Right lobe of liver (tissue), 4 donors: ENCODE measurements at regions not wholly inside any gene's neighbourhood (a gene's known extent, or its start where the extent isn't known, plus 50 kb on each side); places are given as distances from the start of the nearest gene placed in this dataset.

ENCODE experiments used
- CTCF ChIP-seq, 4 donors: fragments of 200-600 bp in 3 of 4; fragments of 450-650 bp in 1 of 4; IDR thresholded peaks; one replicate each; pipeline versions ENCODE4 v1.5.1 to v1.8.0; 2016 to 2022; ENCODE audit warnings: antibody characterized with exemption in 4 of 4, mild to moderate bottlenecking in 2 of 4
- POLR2A ChIP-seq: fragments of 450-650 bp; IDR thresholded peaks from one replicate; pipeline ENCODE4 v1.6.1; 2017; ENCODE audit warnings: antibody characterized with exemption, mild to moderate bottlenecking
- donor health status: DM: no; HTN: no; CAD: no.
- donor health status: DM: no; HTN: no; CAD: no.
- donor health status: DM: no; HTN: yes; CAD: no.

GRCh38 chr10:131695496-131696165 is 205.2 kb upstream of the PPP2R2D start:
- TF ChIP-seq POLR2A, result no peak
- no peak for TF ChIP-seq CTCF (IDR thresholded peaks at IDR 0.05)
